IPS DF 19.7 (cell line): ENCODE measurements at regions not wholly inside any gene's neighbourhood (a gene's known extent, or its start where the extent isn't known, plus 50 kb on each side); places are given as distances from the start of the nearest gene placed in this dataset.
A peak's percentile ranks its signal among the peaks of the same experiment; 100 is the strongest.

ENCODE experiments used
- DNase-seq: peaks from one replicate; pipeline ENCODE4 v3.0.0-alpha.2; 2013; ENCODE audit warnings: low read depth, low spot score

DNA sequence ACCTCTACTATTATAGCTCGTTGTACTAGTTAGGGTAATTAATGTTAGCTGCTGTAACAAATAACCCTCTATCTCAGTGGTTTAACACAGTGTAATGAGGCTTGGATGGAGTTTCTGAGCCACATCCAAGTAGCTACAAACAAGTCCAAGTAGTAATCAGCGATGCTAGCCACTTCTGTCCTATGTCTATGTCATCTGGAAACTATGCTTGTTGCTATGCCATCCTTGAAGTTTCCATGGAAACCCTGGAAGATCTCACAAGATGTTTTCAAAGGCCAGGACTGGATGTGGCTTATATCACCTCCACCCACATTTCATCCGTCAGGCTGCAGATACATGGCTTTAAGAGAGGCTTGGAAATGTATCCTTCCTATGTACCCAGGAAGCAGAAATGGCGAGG lies 422.1 kb downstream of the AACS start:
- DNase-seq, result no peak

DNA sequence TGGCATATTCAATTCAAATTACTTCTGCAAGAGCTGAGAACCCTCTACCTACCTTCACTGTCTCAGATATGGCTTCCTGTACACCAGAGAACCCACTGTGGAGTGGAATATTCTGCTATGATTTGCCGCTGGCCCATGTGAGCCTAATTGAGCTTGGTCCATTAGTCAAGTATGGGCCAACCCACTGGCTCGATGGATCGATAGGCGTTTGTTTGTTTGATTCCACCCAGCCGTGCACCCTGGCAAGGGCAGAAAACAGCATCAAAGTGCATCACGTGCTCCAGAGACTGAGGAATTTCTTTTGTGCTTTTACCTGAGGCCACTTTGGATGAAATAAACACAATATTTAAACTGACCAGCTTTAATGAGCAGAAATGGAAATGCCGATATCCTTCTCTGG lies 426.3 kb downstream of the AACS start:
- no peak for DNase-seq

DNA sequence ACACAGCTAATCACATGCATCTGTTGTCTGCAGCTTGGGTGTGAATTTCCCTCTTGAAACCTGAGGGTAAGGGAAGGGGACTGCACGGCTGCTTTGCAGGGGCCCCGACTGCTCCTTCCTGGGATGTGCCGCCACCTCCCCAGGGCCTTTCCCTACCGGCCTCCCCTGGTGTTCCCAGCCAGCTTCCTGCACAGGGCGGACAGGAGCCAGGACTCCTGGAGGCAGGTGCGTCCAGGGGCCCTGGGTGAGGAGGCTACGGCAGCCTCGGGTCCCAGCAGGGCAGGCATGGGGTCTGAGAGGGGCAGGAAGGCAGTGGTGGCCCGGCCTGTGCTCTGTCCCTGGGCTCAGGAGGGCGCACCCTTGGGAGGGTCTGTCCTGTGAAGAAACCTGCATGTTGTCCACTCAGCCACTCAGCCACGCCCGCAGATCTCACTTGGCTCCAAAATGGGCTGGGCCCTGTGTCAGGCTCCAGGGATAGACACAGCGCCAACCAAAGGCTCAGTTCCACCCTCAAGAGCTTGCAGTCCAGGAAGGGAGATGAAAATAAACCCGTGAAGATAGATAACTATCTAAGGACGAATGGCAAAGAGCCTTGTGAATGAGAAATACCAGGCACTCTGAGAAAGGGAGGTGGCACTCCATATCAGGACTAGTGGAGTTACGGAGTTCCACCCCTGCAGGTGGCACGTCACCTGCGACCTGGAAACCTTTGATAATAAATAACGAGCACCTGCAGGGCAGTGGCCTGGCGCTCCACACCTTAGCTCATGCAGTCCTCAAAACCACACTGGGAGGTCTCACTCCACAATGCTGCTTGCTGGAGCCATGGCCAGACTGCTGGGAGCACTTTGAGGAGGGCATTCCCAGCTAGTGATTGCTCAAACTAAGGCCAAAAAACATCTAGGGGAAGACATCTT lies 427.4 kb downstream of the AACS start:
- DNase-seq, result no peak

DNA sequence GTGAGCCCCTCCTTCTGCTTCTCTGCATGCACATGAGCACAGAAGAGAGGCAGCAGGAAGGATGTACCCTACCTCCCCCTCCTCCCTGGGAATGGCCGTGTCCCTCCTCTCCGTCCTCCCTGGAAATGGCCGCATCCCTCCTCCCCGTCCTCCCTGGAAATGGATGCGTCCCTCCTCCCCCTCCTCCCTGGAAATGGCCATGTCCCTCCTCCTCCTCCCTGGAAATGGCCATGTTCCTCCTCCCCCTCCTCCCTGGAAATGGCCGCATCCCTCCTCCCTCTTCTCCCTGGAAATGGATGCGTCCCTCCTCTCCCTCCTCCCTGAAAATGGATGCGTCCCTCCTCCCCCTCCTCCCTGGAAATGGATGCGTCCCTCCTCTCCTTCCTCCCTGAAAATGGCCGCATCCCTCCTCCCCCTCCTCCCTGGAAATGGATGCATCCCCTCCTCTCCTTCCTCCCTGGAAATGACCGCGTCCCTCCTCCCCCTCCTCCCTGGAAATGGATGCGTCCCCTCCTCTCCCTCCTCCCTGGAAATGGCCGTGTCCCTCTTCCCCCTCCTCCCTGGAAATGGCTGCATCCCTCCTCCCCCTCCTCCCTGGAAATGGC lies 428.6 kb downstream of the AACS start:
- no peak for DNase-seq

DNA sequence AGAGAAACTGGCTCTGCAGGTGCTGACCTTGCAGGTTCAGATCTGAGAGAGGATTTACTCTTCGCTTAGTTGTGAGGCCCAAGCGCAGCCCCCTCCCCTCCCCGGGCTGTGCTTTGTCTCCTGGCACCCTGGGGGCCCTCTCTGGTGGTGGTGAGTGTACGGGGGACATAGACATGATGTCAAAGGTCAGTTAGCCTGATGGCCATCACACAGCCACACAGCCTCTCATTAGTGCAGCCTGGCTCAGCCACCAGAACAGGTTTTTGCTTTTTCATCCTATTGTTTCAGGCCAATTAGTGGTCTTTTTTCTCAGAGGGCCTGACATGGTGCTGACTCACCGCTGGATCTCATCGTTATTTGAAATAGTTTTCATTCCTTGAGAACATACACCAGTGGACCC lies 437.9 kb downstream of the AACS start:
- no peak for DNase-seq

DNA sequence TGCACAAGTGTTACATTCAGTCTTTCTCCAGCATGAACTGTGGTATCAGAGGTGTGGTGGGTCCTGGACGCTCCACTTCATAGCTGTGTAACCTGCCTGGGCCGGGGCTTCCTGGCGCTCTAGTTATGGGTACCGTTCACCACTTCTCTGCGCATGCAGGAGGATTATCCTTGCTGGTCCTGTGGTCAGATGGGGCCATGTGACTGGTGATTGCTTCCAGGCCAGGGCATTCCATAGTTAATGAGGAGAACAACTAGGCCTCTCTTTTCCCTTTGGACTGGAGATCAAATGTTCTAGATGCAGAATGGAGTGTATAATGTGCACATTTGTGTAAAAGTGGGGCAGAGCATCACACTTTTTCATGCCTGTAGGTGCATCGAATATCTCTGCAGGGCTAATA lies 444.0 kb downstream of the AACS start:
- DNase-seq, result no peak

DNA sequence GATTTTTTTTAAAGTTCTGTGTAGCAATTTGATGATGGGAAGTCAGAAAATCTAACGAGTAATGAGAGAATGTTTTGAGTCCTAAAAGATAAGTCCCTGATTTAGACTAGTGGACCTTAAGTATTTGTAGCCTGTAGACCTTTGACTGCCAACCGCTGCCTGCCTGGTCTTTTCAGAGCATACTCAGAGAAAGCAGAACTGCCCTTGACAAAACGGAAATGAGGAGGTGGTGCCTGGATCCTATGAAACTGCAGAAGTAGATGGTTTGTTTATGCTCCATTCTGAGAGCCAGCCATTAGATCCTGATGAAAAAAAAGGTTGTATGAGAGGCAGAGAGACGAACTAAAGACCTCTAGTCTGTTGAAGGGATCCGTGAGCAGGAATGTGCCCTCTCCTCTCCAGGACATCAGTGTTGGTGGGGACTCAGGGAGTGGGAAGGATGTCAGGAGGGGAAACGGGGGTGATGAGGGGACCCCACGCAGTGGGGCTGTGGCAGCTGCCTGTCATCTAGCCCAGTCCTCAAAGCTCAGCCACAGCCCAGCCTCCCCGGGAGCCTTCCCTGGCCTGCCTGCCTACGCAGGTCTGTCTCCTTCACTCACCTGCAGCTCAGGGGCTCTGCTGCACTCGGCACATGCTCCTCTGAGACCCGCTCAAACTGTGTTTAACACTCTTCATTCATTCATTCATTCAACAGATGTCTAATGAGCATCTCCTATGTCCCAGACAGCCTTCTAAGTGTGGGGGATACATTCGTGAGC lies 447.5 kb downstream of the AACS start:
- no peak for DNase-seq

DNA sequence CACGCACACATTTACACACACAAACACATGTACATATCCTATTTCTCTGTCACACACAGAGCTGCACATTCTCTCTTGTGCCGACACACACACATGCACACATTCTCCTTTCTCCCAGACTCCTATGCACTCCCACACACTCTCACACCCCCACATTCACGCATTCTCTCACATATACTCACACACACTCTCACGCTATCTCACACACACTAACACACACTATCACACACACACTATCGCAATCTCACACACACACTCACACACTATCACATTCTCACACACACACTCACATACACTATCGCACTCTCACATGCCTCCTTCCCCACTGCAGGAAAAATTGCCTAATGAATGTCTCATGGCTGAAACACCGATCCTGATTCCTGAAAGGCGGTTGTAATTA lies 450.7 kb downstream of the AACS start:
- no peak for DNase-seq

DNA sequence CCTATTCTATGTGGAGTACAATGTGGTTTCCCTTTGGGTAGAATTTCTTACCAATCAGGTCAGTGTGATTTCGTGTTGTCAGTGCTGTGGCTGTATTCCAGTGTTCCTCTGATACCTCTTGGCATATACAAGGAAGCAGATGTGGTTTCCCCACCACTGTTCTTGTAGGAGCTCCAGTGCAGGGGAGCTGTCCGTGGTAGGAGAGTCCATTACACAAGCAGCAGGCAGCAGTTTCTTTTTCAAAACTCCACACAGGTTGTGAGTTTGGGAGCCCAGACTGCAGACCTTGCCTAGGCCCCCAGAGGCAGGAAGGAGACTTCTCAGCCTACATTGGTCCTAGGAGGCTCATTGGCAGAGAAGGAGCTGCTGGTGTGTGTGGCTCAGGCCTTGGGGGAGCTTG lies 452.8 kb downstream of the AACS start:
- DNase-seq, result peak; percentile 42

DNA sequence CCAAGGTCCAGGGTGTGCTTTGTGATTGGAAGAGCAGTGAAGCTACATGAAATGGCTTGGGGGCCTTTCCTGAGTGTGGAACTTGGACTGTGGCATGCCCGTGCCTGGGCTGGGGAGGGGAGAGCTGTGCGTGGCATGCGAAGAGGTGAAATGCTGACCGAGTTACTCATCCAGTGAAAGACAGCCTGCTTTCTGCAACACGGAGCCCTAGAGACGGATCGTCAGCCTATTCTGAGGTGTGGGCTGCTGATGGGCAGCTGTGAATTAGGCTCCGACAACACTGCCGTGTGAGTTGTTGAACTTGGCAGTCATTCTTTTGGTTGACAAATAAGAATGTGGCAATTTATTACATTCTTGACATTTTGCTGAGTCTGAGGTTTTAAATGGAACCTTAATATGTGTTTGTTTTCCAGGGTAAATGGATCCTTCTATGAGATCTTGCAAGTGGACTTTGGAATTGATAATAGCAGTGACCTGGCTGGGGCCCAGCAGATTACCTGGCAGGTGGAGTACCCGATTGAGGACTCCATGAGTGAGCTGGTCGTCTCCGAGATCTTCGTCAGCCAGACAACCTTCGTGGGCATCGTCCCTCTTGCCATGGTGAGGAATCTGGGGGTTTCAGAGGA lies 453.9 kb downstream of the AACS start:
- no peak for DNase-seq

DNA sequence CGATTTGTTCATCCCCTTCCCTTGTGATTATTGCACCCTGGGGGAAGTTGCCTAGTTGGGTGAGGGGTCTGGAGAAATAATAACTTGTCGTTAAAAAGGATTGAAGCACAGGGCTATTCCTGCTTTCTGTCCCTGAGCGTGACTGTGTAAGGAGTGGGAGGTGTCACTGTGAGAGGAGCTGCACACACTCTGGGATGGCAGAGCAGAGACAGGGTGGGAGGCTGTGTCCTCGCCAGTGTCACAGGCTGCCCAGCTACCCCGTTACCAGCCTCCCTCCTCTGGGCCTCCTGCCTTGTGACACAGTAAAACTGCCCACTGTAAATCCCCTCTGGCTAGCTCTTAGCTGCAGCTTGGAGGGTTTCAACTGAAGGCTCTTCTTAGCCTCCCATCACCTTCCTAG lies 460.6 kb downstream of the AACS start:
- DNase-seq, result no peak

DNA sequence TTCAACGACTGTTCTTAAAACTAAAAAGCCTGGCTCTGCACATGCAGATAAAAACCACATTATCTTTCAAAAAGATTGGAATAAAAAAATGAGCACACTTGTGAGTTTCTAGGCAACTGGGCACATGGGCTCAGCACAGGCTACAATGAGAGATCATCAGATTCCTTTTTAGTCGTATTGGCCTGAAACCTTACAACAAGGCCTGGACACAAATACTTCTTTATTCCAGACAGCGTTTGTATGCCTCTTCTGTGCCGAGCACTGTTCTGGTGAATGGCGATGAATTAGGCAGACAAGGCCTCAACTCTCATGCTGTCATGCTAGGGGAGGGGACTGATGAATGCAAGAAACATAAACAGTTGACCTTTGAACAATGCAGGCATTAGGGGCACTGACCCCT lies 463.0 kb downstream of the AACS start:
- DNase-seq, result no peak

DNA sequence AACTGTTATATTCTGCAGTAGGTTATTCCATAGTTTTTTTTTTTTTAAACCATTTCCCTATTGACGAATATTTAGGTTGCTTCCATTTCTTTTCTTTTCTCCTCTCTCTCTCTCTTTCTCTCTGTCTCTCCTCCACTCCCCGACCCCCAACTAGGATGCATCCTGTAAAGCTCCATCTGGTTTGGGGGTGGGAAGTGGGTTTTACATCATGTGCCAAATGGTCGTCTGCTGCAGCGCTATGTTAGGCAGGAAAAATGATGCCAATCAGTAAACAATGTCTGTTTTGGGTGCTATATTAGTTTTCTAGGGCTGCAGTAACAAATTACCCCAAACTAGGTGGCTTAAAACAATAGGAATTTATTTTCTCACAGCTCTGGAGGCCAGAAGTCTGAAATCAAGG lies 465.0 kb downstream of the AACS start:
- no peak for DNase-seq

DNA sequence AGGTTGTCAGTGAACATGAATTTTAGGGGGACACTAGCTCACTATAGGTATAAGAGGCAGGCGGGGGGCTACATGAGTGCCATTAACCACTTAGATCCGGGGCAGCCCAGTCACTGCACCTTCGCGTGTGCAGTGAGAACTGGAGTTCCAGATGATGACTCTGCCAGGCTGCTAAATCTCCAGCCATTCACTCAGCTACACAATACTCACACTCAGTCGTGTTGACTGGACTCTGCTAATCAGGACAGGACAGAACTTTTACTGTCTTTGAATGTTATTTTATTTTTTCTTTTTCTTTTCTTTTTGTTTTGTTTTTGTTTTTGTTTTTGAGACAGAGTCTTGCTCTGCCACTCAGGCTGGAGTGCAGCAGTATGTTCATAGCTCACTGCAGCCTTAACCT lies 465.6 kb downstream of the AACS start:
- no peak for DNase-seq

DNA sequence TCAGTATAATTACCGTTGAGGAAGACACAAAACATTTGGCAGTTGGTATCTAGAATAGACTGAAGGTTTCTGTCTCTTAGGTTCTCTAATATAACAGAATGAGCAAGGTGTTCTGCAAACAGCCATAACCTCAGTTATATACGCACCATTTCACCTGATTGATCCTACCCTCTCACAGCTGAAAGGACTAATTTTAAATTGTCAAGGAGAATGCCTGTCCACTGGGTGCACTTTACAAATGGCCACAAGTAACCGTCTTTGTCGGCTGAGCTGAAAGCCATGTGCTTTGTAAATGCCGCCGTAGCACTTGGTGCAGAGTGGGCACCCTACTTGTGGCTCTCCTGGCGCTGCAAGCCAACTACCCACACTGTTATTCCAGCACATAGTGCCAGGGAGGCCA lies 466.3 kb downstream of the AACS start:
- DNase-seq, result no peak

DNA sequence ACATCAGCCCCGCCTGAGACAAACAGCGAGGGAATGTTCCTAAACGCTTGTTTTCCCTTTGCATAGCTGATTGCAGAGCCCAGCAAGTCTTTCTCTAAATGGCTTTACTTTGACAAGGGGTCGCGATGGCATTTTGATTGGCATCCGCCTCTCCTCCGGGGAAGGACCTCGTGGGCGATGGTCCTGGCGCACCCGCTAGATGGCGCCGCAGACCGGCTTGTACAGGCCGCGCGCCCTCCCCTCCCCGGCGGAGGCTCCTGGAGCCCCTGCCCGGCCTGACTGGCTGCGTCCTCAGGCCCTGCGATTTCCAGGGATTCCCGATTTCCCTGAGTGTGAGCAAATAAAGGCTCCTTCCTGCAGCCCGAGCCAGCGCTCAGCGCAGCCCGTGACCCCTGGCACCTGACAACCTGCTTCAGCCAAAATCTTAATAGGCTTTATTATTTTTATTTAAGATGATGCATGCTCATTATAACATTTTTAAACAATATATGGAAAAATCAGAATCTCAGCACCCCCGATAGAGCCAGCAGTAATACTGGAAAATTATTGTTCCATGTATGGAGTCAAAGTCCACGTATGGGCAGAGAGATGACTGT lies 468.3 kb downstream of the AACS start:
- peak; percentile 20 for DNase-seq

DNA sequence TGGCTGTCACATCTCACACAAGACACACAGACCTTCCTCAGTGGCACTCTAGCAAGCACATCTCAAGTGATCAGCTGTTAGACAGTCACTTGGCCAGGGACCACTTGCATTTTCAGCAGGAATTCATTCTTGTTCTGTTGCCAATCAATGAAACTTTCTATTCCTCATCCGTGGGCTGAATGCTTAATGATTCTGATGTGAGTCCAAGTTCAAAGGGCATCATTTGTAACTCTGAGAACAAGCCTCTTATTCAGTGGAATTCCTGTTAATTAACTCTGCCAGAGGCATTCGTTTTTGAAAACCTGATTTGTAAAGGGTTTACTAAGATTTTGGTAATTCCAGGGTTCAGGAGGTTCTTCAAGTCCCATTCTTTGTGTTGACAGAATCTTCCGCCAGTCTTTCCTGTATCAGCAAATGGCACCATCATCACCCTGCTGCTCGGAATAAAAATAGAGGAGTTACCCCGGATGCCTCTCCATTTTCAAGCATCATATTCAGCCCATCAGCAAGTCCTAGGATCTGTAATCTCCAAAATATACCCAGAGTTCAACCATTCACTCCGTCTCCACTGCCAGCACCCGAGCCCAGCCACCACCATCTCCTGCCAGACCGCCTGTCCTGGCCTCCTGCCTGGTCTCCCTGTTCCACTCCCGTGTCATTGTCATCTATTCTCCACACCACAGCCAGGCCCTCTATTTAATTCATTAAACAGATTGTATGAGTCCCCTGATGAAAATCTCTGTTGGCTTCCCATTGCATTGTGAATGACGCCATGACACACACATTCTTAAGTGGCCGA lies 473.4 kb downstream of the AACS start:
- no peak for DNase-seq

DNA sequence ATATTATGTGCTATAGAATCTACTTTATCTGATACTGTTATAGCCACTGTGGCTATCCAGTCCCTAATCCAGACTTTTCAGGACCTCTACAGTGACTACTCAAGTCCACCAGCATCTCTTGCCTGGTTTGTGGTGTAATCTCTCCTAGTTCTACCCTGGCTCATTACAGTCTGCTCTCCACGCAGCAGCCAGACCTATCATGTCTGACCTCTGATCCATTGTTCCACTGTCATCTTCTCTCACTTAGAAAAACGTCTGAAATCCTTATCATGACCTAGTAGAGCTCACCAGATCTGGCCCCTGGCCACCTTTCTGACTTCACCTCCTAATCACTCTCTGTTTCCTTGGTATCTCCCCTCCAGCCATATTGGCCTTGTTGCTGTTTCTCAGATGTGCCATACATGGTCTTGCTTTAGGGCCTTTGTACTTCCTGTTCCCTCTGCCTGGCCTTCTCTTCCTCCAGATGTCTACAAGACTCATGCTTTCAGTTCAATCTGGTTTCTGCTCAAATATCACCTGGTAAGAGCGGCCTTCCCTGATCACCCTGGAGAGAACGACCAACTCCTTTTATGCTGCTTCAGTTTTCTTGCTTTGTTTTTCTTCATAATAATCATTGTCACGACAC lies 475.5 kb downstream of the AACS start:
- no peak for DNase-seq

DNA sequence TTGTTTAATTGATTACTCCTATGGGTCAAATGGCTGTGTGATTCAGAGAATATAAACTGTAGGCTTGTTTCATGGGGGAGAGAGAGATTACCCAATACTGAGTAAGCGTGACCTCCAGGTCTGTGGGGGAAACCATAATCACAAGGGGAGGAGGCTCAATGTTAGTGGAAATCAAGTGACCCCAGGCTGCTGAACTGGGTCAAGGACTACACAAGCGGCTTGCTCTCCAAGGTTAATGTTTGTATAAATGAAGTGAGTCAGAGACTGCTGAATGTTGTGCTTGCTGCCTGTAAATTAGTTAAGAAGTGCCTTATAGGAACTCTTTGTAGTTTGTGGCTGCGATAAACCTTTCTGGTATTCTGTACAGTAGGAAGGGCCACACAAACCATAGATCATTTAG lies 479.7 kb downstream of the AACS start:
- no peak for DNase-seq

DNA sequence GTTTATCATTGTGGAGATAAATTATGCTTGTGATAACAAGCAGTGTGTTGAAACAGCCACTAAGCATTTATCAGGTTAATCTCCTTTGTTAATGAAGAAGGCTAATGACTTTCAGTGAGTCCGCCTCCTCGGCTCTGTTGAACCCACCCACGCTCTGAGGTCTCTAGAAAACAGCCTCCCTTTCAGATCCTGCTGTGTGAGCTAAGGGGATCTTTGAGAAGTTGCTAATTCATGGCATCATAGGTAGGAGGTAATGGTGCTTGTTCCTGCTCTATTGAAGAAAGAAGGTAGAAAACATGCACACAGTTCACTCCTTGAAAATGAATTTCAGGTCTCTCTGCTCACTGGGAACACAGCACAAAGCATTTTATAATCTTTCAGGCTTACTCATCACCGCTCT lies 483.9 kb downstream of the AACS start:
- no peak for DNase-seq

DNA sequence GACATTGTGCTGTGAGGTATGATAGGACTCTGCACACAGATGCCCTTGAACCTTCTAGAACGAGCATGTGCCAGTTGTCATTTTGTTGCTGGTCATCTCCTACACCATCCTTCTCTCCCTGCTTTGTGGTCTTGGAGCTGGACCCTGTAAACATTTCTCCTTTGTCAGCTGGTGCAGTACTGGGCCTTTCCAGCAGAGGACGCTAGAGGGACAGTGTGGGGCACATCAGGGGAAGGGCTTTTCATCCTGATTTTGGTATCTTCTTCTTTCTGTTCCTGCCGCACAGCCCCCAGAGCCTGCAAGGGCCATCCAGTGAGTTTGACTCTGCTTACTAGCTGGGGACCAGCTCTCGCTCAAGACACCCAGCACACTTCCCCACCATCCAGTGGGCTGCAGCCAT lies 484.6 kb downstream of the AACS start:
- DNase-seq, result no peak
